Activated CD8-positive, alpha-beta memory T cell treated with anti-CD3 and anti-CD28 coated beads for 36 hours (primary cell): ENCODE measurements at regions not wholly inside any gene's neighbourhood (a gene's known extent, or its start where the extent isn't known, plus 50 kb on each side); places are given as distances from the start of the nearest gene placed in this dataset.
"Not testable (repeated sequence)": the region's sequence is repeated elsewhere in the genome, so short reads cannot be mapped to it uniquely, and the experiment has no call there.

Source experiments
- CTCF ChIA-PET: fragments of 350-600 bp; sonication (Branson Sonifier 250); formaldehyde crosslinking; loops from one replicate; lab custom pipeline; 2021; ENCODE audit warnings: antibody characterized with exemption; lab: Charles Lee
- POLR2A ChIA-PET: fragments of 350-600 bp; sonication (Branson Sonifier 250); formaldehyde crosslinking; loops from one replicate; lab custom pipeline; 2021; ENCODE audit warnings: antibody characterized with exemption; lab: Charles Lee

DNA sequence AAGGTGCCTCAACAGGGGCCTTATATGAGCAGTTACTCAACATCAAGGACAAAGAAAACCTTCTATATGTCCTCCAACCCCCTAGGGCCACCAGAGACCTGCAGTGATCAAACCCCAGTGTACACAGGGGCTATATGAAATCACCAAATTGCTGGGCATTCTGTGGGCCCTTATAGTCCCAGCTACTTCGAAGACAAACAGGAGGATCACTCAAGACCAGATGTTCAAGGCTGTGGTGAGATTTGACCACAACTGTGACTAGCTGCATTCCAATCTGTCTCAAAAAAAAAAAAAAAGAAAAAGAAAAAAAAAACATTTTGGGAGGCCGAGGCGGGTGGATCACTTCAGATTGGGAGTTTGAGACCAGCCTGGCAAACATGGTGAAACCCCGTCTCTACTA lies 51.0 kb upstream of the PRB2 start:
- ChIA-PET CTCF (no interaction called here), POLR2A (no interaction called here)

DNA sequence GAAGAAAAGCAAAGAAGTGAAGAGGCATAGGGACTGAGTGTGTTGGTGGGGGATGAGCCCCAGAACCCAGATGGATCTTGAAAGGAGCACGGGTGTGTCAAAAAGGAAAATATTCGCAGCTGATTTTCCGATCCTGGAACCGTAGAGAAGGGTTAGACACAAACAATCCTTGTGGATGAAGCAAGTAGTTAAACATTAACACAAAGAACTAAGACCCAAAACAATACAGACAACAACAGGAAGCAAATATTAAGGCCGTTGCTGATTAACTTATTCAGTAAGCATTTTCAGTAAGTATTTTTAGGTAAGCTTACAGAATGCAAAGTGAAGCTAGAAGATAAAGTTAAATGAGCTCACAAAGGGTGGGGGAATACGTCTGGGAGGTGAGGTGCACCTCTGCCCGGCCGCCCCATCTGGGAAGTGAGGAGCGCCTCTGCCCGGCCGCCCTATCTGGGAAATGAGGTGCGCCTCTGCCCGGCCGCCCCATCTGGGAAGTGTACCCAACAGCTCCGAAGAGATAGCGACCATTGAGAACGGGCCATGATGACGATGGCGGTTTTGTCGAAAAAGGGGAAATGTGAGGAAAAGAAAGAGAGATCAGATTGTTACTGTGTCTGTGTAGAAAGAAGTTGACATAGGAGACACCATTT lies 62.8 kb upstream of the PRB2 start:
- ChIA-PET POLR2A (no interaction called here), CTCF (no interaction called here)

DNA sequence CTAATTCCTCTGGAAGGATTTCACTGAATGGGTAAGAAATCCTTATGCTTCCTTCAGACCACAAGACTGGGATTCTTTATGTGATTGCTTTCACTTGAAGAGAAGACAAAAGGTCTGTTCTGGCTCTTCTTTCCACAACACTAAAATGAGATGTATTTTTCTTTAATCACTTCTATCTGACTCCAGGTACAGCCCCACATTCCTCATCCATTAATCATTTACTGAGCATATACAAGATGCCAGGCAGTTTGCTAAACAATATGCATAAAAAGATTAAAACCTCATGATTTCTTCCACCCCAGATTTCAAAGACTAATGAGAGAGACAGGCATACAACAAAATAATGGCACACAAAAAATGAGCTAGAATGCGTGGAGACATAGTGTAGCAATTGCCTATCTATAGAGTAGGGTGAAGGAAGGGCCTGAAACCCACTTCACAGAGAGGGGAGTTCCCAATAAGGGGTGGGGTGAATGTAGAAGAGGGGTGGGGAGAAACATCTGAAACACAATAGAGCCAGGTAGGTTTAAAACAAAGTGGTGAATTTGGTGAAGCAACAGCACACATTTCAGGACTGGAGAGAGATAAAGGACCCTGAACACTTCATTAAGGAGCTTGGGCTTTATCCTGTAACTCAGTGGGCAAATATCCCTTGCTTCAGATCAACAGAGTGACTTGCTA lies 65.1 kb upstream of the PRB2 start:
- CTCF ChIA-PET = no interaction called here
- POLR2A ChIA-PET = no interaction called here

DNA sequence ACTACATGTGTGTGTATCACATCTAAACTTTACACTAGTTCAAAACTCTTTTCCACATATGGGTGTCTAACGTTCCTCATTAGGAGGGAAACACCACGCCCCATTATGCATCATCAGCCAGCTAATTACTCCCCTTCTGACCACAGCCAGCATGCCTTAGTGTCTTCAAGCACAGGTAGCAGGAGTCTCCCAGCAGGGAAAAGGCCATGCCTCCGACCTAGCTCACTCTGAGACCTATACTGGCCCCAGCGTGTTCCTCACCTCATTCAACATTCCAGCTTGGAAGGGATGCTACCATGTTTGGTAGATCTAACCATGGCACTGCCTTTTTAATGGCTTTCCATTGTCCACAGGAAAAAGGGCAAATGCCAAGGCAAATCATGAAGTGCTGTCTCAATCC lies 66.1 kb upstream of the PRB2 start:
- ChIA-PET POLR2A (no interaction called here), CTCF (no interaction called here)

DNA sequence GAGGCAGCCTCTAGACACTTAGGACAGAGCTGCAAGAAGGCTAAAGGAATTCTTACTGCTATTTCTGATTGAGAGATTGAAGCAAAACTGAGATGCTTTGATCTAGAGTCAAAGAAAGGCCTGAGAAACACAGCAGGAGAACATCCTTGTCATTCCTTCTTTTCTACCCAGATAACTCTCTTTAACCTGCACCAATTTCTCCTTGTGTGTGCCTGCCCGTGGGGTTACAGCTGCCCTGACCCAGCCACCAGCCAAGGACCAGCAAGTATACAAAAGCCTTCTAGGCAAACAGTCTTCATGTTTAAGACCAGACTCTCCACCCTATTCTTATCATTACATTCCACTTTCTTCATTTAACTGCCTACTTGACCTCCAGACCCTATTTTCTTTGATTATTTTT lies 81.7 kb upstream of the PRB2 start:
- ChIA-PET CTCF (no interaction called here), POLR2A (no interaction called here)

DNA sequence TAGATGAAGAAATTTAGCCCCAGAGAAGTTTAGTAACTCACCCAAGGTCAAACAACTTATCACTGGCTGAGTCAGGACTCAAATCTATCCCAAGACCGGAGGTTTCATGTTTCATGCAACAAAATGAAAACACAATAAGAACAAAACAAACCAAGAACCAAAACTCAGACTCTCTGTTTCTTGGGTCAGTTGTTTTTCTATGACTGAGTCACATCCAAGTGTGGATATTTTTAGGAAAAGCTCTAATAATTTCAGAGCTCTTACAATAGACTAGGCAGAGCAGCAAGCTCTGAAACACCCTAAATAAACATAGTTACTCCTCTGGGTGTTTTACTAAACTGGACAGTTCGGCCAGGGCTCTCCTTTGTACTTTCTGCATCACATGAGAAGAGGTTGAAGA lies 87.6 kb upstream of the PRB2 start:
- CTCF ChIA-PET = no interaction called here
- POLR2A ChIA-PET = no interaction called here

DNA sequence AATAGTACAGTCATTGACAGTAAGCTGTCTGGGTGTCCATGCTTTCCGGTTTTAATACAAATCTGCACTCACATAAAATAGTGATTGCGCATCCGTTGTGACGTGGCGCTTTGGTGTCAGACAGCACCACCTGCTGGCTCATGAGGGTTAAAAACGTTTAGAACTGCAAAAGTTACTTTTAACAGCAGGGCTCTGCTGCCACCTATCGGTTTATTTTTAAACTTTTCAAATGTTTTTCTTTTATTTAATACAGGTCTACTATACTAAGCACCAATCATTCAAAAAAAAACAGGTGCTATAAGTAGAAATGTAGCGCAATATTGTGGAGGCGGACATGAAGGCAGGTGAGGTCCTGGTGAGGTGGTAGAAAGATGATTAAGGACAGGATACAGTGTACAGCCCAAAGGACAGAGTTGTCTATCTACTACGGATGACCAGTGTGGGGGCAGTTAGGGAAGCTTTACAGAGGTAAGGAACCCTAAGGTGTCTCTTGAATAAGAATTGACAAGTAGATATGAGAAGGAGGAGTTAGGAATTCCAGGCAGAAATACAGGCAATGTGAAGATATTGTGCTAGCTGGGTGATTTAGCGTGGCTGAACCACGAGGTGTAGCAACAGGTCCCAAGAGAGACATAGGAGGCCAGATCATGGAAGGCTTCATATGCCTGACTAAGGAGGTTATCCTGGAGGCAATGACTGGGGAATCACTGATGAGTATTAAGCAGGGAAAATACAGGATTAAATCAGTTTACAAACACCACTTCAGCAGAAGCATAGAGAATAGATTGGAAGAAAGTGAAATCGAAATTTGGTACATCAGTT lies 91.5 kb upstream of the PRB2 start:
- ChIA-PET CTCF (interaction anchor here (0.6 to 2.4 kb wide), 8 partner anchors 10 to 716 kb away, joined by 3 to 10 read pairs (median 4); no protein-coding TSS in a partner anchor), POLR2A (no interaction called here)

DNA sequence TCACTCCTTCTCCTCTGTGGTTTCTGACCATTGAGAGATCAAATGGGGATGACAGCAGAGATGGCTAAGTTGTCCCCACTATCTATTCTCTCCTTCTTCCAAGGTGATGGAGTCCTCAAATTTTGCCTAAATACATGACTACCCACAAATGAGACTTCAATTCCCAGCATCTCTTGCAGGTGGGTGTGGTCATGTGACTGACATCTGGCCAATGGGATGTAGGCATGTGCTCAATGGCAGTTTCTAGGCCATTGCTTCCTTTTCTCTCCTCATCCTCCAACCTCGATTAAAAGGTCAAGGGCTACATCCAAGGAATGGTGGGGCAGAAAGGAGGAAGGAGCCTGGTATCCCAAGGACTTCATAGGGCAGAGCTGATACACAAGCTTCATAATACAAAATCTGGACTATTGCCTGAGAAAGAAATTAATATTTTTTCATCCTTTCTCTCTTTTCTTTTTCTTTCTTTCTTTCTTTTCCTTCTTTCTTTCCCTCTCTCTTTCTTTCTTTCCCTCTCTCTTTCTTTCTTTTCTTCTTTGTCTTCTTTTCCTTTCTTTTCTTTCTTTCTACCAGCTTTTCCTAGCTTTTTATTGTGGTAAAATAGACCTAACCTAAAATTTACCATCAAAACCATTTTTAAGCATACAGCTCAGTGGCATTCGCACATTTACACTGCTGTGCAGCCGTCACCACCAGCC lies 100.9 kb upstream of the PRB2 start:
- CTCF ChIA-PET = interaction anchor here (0.7 kb wide), 1 partner anchor 10 kb away, joined by 5 read pairs; no protein-coding TSS in a partner anchor
- POLR2A ChIA-PET = no interaction called here

DNA sequence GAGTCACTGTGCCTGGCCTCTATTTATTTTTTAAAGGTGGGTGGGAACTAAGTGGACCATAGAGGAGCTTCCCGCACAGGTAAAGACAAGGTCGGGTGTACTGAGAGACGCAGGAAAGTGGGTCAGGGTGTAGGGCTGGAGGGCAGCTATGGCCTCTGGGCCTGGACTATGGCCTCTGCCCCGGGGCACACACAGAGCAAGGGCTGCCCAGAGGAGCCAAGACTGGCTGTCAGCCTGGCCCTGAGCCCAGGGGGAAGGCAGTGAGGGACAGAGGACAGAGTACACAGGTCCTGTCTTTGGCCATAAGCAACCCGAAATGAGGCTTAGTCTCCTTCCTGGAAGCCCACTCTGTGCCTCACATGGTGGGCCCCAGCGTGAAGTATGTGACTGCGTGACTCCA lies 102.1 kb upstream of the PRB2 start:
- CTCF ChIA-PET = no interaction called here

DNA sequence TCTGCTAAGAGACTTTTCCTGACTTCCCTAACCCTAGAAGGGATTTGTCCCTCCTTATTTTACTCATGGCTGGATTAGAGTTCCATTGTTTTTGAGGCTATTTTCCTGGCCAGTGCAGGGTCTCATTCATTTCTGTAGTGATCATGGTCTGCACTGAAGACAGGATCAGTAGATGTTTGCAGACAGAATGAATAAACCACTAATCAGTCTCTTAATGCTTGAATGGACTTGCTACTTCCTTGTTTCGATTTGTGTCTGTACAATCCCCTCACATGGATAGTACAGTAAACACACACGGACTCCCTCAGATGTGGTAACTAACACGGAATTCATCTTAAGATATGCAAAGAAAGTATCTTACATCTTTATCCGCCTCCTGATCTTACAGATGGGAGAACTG lies 102.6 kb upstream of the PRB2 start:
- ChIA-PET POLR2A (no interaction called here), CTCF (no interaction called here)

More for the DNA sequence above, 102.1 kb upstream of the PRB2 start:
- POLR2A ChIA-PET = no interaction called here

DNA sequence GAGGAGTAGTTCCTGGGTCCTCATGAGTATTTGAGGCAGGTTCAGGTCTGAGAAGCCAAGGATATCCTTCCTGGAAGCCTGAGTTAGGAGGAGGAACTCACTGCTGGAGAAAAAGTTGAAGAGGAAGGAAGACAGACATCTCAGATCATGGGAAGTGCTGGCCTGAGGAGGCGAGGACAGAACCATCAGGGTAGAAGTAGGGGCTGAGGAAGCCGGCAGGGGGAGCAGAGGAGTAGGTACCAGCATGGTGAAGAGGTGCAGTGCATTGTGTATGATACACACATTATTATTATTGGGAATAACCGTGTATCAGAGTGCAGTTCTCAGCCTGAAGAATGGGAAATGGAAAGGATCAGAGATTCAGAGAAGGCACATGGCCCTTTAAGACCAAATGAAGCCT lies 103.2 kb upstream of the PRB2 start:
- CTCF ChIA-PET, POLR2A ChIA-PET: not testable (repeated sequence)

DNA sequence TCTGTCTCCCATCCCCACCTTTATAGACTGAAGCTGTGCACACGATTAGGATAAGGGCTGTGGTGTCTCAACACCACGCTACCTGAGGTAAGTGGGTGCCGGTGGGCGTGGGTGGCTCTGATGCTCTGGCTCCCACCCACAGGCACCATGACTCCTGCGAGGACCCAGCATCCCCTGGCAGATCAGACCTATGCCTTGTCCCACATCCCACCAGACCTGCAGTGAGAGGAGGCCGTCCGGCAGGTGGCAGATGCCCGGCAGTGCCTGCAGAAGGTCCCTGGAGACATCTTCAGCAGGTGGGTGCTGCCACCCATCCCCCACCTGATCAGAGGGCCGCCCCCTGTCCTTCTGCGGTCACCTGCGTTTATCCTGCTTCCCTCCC lies 104.4 kb upstream of the PRB2 start:
- CTCF ChIA-PET = no interaction called here
- POLR2A ChIA-PET = no interaction called here

DNA sequence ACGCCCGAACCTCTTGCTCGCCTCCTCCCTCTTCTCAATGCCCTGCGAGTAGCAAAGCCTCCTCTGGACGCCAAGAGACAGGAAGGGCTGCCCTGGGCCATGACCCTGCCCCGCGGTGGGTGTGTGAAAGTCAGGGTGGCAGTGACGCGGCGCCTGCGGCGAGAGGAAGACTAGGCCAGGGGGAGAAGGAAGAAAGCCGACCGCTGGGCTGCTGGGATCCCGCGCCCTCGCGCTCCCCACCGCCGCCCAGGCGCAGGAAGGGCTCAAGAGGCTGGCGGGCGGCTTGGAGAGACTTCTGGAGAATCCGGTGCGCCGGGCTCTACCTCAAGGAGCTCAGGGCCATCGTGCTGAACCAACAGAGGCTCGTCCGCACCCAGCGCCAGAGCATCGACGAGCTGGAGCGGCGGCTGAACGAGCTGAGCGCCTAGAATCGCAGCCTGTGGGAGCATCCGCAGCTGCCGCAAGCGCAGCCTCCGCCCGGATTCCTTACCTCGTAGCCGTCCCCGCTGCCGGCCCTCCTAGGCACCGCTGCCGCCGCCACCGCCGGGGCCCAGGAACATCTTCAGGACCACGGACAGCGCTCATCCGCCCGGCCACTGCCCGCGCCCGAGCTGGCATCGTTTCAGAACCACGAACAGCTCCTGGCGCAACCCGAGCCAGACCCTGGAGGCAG lies 105.0 kb upstream of the PRB2 start:
- POLR2A ChIA-PET = no interaction called here

DNA sequence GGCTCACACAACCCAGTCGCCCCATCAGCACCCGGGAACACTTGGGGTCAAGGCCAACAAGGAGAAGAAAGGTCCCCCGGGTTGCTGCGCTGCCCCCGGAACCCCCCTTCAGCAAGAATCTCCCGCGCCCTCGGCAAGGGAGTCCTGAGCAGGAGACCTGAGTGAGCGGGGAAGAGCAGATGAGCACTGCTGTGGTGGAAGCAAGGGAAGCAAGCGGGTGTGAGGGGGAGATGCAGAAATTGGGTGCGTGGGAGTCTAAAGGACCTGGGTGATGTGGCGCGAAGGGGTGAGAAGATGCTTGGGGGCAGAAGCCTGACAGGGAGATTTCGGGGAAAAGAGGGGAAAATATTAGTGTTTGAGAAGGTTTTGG lies 105.5 kb upstream of the PRB2 start:
- CTCF ChIA-PET = no interaction called here
- POLR2A ChIA-PET = no interaction called here

More for the DNA sequence above, 105.0 kb upstream of the PRB2 start:
- CTCF ChIA-PET = no interaction called here

DNA sequence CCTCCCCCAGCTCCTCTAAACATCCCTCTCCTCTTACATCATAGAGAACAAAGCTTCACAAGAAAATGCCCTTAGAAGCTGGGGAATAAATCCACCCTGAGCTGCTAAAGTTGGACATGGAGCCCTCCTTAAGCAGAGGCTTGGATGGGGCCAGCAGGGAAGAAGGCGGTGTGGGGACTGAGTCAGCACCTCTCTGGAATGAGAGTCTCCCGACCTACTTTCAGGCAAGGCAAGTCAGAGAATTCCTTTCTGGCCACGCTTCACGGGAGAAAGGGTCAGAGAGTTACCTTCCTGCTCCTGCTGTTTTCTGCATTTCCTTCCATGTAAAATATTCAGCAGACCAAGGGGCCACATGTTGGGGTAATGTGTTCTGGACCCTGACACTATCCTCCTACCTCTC lies 113.3 kb upstream of the PRB2 start:
- ChIA-PET CTCF (interaction anchor here (1.4 kb wide), 1 partner anchor 22 kb away, joined by 4 read pairs; no protein-coding TSS in a partner anchor), POLR2A (no interaction called here)

DNA sequence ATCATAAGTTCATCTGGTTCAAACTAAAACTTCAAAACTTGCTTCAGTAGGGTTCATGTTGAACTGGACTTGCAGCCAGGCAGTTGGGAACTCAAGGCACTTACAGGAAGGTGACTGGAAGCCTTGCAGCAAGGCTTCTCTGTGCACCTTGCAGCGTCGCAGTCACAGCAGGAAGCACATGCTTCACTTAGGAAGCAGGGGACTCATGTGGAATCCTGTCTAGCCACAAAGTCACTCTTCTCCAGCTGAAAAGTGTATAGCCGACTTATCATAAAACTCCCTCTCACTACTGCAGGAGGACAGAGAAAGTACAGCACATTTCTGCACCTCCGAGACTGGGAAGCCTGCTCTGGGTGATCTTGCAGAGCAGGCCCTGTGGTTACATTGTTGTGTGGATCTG lies 114.0 kb upstream of the PRB2 start:
- CTCF ChIA-PET = no interaction called here
- POLR2A ChIA-PET = no interaction called here

DNA sequence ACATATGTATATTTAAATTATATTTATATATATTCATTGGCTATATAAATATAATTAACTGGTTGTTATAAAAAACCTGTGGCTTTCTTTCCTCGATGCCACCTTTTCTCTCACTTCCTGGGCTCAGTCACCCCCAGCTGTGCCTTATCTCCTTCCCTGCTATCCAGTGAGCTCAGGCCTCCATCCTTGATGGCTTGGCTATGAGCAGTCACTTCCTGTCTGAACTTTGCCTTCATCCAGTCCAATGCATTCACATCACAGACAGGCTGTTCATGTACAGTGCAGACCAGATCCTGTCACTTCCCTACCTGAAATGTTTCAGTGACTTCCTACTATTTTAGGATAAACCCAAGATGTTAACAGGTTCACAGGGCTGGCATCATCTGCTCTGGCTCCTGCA lies 115.3 kb upstream of the PRB2 start:
- ChIA-PET CTCF (no interaction called here), POLR2A (no interaction called here)

DNA sequence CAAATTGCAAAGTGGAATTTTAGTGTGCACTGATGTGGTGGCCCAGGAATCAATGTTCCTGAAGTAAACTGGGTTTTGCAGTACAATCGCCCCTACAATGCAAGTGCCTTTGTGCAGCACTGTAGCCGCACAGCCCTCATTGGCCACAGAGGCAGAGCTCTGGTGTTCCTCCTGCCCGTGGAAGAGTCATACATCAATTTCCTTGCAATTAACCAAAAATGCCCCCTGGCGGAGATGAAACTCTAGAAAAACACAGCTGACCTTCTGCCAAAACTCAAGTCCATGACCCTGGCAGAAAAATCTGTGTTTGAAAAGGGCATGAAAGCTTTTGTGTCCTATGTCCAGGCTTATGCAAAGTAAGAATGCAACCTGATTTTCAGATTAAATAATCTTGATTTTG lies 117.9 kb upstream of the PRB2 start:
- CTCF ChIA-PET = interaction anchor here (1.2 kb wide), 1 partner anchor 29 kb away, joined by 6 read pairs; no protein-coding TSS in a partner anchor
- POLR2A ChIA-PET = no interaction called here

DNA sequence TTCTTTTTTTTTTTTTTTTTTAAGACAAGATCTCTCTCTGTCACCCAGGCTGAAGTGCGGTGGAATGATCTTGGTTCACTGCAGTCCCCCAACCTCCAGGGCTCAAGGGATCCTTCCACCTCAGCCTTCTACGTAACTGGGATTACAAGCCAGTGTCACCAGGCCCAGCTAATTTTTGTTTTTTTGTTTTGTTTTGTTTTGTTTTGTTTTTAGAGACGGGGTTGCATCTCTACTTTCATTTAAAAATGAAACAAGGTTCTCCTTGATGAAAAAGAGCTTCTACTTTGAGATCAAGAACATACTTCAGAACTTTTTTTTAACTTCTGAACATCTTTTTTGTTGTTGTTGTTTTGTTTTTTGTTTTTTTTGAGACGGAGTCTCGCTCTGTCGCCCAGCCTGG lies 121.7 kb upstream of the PRB2 start:
- ChIA-PET CTCF (no interaction called here), POLR2A (no interaction called here)
